Body of pancreas (tissue), 4 donors: ENCODE measurements at regions not wholly inside any gene's neighbourhood (a gene's known extent, or its start where the extent isn't known, plus 50 kb on each side); places are given as distances from the start of the nearest gene placed in this dataset.
A peak's percentile ranks its signal among the peaks of the same experiment; 100 is the strongest.

Experiments used
- ATAC-seq: fragments of 150-250 bp; one replicate; pipeline ENCODE4 v1.9.1; 2016
- DNase-seq, 4 donors: peaks; one replicate each; pipeline ENCODE4 v3.0.0-alpha.2; 2019
- H3K27ac ChIP-seq, 4 donors: fragments of 200-600 bp; sonication (generic); 1 replicate in 3 of 4; 2 replicates in 1 of 4; pipeline versions ENCODE4 v1.5.1 to v1.6.1; 2016 to 2019; ENCODE audit warnings: mild to moderate bottlenecking in 1 of 4, mixed read lengths in 1 of 4, moderate library complexity in 1 of 4
- H3K27me3 ChIP-seq, 2 donors: fragments of 200-600 bp; sonication (generic); one replicate each; pipeline ENCODE4 v1.6.0; 2016; ENCODE audit warnings: mild to moderate bottlenecking in 1 of 2
- H3K36me3 ChIP-seq, 2 donors: fragments of 200-600 bp; sonication (generic); replicated peaks in 1 of 2; 2 replicates each; pipeline ENCODE4 v1.5.1; 2016; ENCODE audit warnings: low read depth in 2 of 2; ENCODE audit not compliant: insufficient read depth in 1 of 2
- H3K4me1 ChIP-seq: fragments of 200-600 bp; sonication (generic); one replicate; pipeline ENCODE4 v1.6.0; 2016
- H3K4me3 ChIP-seq, 2 donors: fragments of 200-600 bp; sonication (generic); 1 replicate in 1 of 2; 2 replicates in 1 of 2; pipeline ENCODE4 v1.5.1; 2016 to 2019
- H3K9me3 ChIP-seq, 3 donors: fragments of 200-600 bp; sonication (generic); 1 replicate in 2 of 3; 2 replicates in 1 of 3; pipeline ENCODE4 v1.5.1; 2016
- CTCF ChIP-seq, 7 experiments: fragments of 450-650 bp in 4 of 7; fragments of 200-600 bp in 3 of 7; sonication (generic) in 3 of 7; IDR thresholded peaks; one replicate each; pipeline ENCODE4 v1.5.1; 2016 to 2019; ENCODE audit warnings: antibody characterized with exemption in 7 of 7
- POLR2A ChIP-seq, 3 donors: fragments of 450-650 bp; IDR thresholded peaks; one replicate each; pipeline ENCODE4 v1.6.1; 2016; ENCODE audit warnings: antibody characterized with exemption in 3 of 3, mild to moderate bottlenecking in 2 of 3
- WGBS, 2 donors: methylation state at CpG; one replicate each; pipeline ENCODE4 v1.1.5; 2017; 5-methylcytosine and 5-hydroxymethylcytosine counted together
- intact Hi-C: fragments of 100-400 bp; cut with DNase I; formaldehyde crosslinking; loops from one replicate; pipeline ENCODE4 v1.15.1; 2023

GRCh38 chr4:54941994-54942552 is 183.3 kb downstream of the KDR start:
- Histone ChIP-seq H3K4me1 (no peaks in the 10 kb centered on the region), H3K4me3 (no peak overlapping the region), H3K27ac (no peak overlapping the region), H3K9me3 (no peaks in the 10 kb centered on the region), H3K36me3 (no peaks in the 10 kb centered on the region), H3K27me3 (no peaks in the 10 kb centered on the region)
- TF ChIP-seq POLR2A (IDR thresholded peaks at IDR 0.05) (no peak), CTCF (IDR thresholded peaks at IDR 0.05) (no peak)
- WGBS, 2 donors = 12 to 19% methylated on average over 10 of the region's 10 CpGs
- intact Hi-C loops = no loop called here
- DNase-seq (peak in 1 of 4 donors; percentile 10), ATAC-seq (no peak)

- TF ChIP-seq POLR2A (IDR thresholded peaks at IDR 0.05) (no peak), CTCF (IDR thresholded peaks at IDR 0.05) (no peak)
- no peaks in the 10 kb centered on the region for H3K27me3 ChIP-seq
- no peaks in the 10 kb centered on the region for H3K36me3 ChIP-seq
- 39 to 42% methylated on average over 7 of the region's 7 CpGs for WGBS, 2 donors
- no peaks in the 10 kb centered on the region for H3K4me1 ChIP-seq
- no peak overlapping the region for H3K4me3 ChIP-seq
- ATAC-seq (no peak), DNase-seq (no peak)
- no peaks in the 10 kb centered on the region for H3K9me3 ChIP-seq
- intact Hi-C loops = no loop called here
- no peak overlapping the region for H3K27ac ChIP-seq
Measured at GRCh38 chr4:54940996-54941865, 184.2 kb downstream of the KDR start.

GRCh38 chr4:54937501-54937900 is 187.9 kb downstream of the KDR start:
- DNase-seq (no peak), ATAC-seq (no peak)
- H3K36me3 ChIP-seq = no peaks in the 10 kb centered on the region
- no peak for TF ChIP-seq CTCF (IDR thresholded peaks at IDR 0.05)
- no peak for TF ChIP-seq POLR2A (IDR thresholded peaks at IDR 0.05)
- no peak overlapping the region for H3K27ac ChIP-seq
- intact Hi-C loops = no loop called here
- no peaks in the 10 kb centered on the region for H3K9me3 ChIP-seq
- WGBS, 2 donors = 6 to 12% methylated on average over 2 of the region's 2 CpGs
- no peaks in the 10 kb centered on the region for H3K27me3 ChIP-seq
- no peak overlapping the region for H3K4me3 ChIP-seq
- no peaks in the 10 kb centered on the region for H3K4me1 ChIP-seq

- no peak for ATAC-seq
- no peaks in the 10 kb centered on the region for H3K36me3 ChIP-seq
Measured at GRCh38 chr4:54933579-54933978, 191.8 kb downstream of the KDR start.

More at GRCh38 chr4:54933579-54933978, 191.8 kb downstream of the KDR start:
- 65 to 76% methylated on average over 2 of the region's 2 CpGs for WGBS, 2 donors
- no peak for TF ChIP-seq CTCF (IDR thresholded peaks at IDR 0.05)
- H3K4me1 ChIP-seq = no peaks in the 10 kb centered on the region
- H3K27ac ChIP-seq = no peak overlapping the region
- no peaks in the 10 kb centered on the region for H3K9me3 ChIP-seq
- DNase-seq = no peak
- H3K4me3 ChIP-seq = no peak overlapping the region
- intact Hi-C loops = no loop called here
- no peaks in the 10 kb centered on the region for H3K27me3 ChIP-seq
